IMR-90 (cell line): ENCODE measurements at regions not wholly inside any gene's neighbourhood (a gene's known extent, or its start where the extent isn't known, plus 50 kb on each side); places are given as distances from the start of the nearest gene placed in this dataset.

ENCODE experiments used
- ATAC-seq: fragments of 200-7000 bp; cut with Tn5 transposase; 2 replicates; pipeline ENCODE4 v1.9.1; 2020; ENCODE audit warnings: low read depth, mild to moderate bottlenecking, moderate library complexity
- BruUV-seq: library from RNA; stranded (reverse); fragments of 400-500 nt; replicated peaks from 2 replicates; lab custom pipeline; 2021; lab: Mats Ljungman, UMichigan
- CTCF ChIA-PET: fragments of 300-600 bp; formaldehyde crosslinking; extraction: SDS; loops from one replicate; lab custom pipeline; 2021; ENCODE audit warnings: antibody characterized with exemption; lab: Yijun Ruan, JAX
- POLR2A ChIA-PET: fragments of 300-600 bp; sonication (Branson Sonifier 250); formaldehyde crosslinking; loops from one replicate; lab custom pipeline; 2022; ENCODE audit warnings: antibody characterized with exemption; ENCODE audit not compliant: unreplicated experiment; lab: Charles Lee
- DNase-seq: peaks from one replicate; pipeline ENCODE4 v3.0.0; 2013
- H2AFZ ChIP-seq: replicated peaks from 2 replicates; pipeline ENCODE3; 2013; ENCODE audit warnings: low read length, mild to moderate bottlenecking; ENCODE audit not compliant: poor library complexity
- H2AK5ac ChIP-seq: 2 replicates; pipeline ENCODE4 v1.6.1; 2013; ENCODE audit warnings: low read depth, low read length, inconsistent platforms
- H2AK9ac ChIP-seq: replicated peaks from 2 replicates; pipeline ENCODE3; 2013; ENCODE audit warnings: mild to moderate bottlenecking, low read depth, low read length, moderate library complexity; ENCODE audit not compliant: poor library complexity
- H2BK120ac ChIP-seq: 2 replicates; pipeline ENCODE4 v1.6.1; 2013; ENCODE audit warnings: low read depth, low read length, inconsistent platforms
- H2BK15ac ChIP-seq: 3 replicates; pipeline ENCODE4 v1.6.1; 2013; ENCODE audit warnings: low read depth, low read length, inconsistent platforms
- H2BK20ac ChIP-seq: 2 replicates; pipeline ENCODE4 v1.6.1; 2013; ENCODE audit warnings: low read depth, mild to moderate bottlenecking, inconsistent platforms, low read length, moderate library complexity
- H2BK5ac ChIP-seq: 2 replicates; pipeline ENCODE4 v1.6.1; 2013; ENCODE audit warnings: mild to moderate bottlenecking, low read depth, low read length, inconsistent platforms; ENCODE audit not compliant: poor library complexity, severe bottlenecking
- H3K14ac ChIP-seq: replicated peaks from 2 replicates; pipeline ENCODE4 v1.6.1; 2013; ENCODE audit warnings: low read depth, low read length, inconsistent platforms
- H3K18ac ChIP-seq: 2 replicates; pipeline ENCODE4 v1.6.1; 2013; ENCODE audit warnings: low read depth, low read length, control low read depth
- H3K23ac ChIP-seq: 2 replicates; pipeline ENCODE4 v1.6.1; 2013; ENCODE audit warnings: low read depth, low read length, inconsistent platforms
- H3K27ac ChIP-seq: 2 replicates; pipeline ENCODE4 v1.5.1; 2013; ENCODE audit warnings: mild to moderate bottlenecking, control low read depth, low read length; ENCODE audit not compliant: insufficient read depth
- H3K27me3 ChIP-seq: 2 replicates; pipeline ENCODE4 v1.6.1; 2013; ENCODE audit warnings: low read length; ENCODE audit not compliant: control insufficient read depth, insufficient read depth
- H3K36me3 ChIP-seq: 2 replicates; pipeline ENCODE4 v1.6.1; 2013; ENCODE audit warnings: low read length, mixed read lengths; ENCODE audit not compliant: control insufficient read depth, insufficient read depth
- H3K4ac ChIP-seq: 2 replicates; pipeline ENCODE4 v1.6.1; 2013; ENCODE audit warnings: low read depth, low read length, inconsistent platforms
- H3K4me1 ChIP-seq: 2 replicates; pipeline ENCODE4 v1.6.1; 2013; ENCODE audit warnings: low read length, mixed read lengths; ENCODE audit not compliant: control insufficient read depth, insufficient read depth
- H3K4me2 ChIP-seq: 2 replicates; pipeline ENCODE4 v1.6.1; 2013; ENCODE audit warnings: low read depth, mild to moderate bottlenecking, control low read depth, low read length, moderate library complexity
- H3K4me3 ChIP-seq: 2 replicates; pipeline ENCODE4 v1.5.1; 2013; ENCODE audit warnings: low read depth, mild to moderate bottlenecking, control low read depth, low read length, moderate library complexity; ENCODE audit not compliant: insufficient read depth
- H3K56ac ChIP-seq: 2 replicates; pipeline ENCODE4 v1.6.1; 2013; ENCODE audit warnings: low read length, inconsistent platforms; ENCODE audit not compliant: insufficient read depth; ENCODE audit errors: extremely low read depth
- H3K79me1 ChIP-seq, 2 experiments: 2 replicates each; pipeline ENCODE4 v1.6.1; 2013; ENCODE audit warnings: low read length in 2 of 2, inconsistent platforms in 1 of 2, low read depth in 1 of 2
- H3K9ac ChIP-seq: 2 replicates; pipeline ENCODE4 v1.6.1; 2013; ENCODE audit warnings: low read depth, low read length, control low read depth
- H3K9me1 ChIP-seq: 2 replicates; pipeline ENCODE4 v1.6.1; 2013; ENCODE audit warnings: low read length, inconsistent platforms; ENCODE audit not compliant: insufficient read depth
- H3K9me3 ChIP-seq: 2 replicates; pipeline ENCODE4 v1.6.1; 2013; ENCODE audit warnings: low read length; ENCODE audit not compliant: control insufficient read depth, insufficient read depth
- H4K20me1 ChIP-seq: 2 replicates; pipeline ENCODE4 v1.6.1; 2013; ENCODE audit warnings: low read length, inconsistent platforms; ENCODE audit not compliant: insufficient read depth
- H4K5ac ChIP-seq: 2 replicates; pipeline ENCODE4 v1.6.1; 2013; ENCODE audit warnings: mild to moderate bottlenecking, low read depth, low read length, control low read depth
- H4K8ac ChIP-seq, 2 experiments: 2 replicates each; pipeline ENCODE4 v1.6.1; 2013; ENCODE audit warnings: low read depth in 2 of 2, low read length in 2 of 2, control low read depth in 1 of 2, inconsistent platforms in 1 of 2
- H4K91ac ChIP-seq: 2 replicates; pipeline ENCODE4 v1.6.1; 2013; ENCODE audit warnings: low read depth, low read length, inconsistent platforms; ENCODE audit not compliant: insufficient read depth
- BHLHE40 ChIP-seq: fragments of 150-350 bp; IDR thresholded peaks from 2 replicates; pipeline ENCODE4 v1.6.1; 2016; ENCODE audit warnings: mild to moderate bottlenecking, low read depth, low read length
- CEBPB ChIP-seq: IDR thresholded peaks from 2 replicates; pipeline ENCODE4 v1.6.1; 2012; ENCODE audit warnings: low read depth, low read length, improper control_type of control experiment
- CHD1 ChIP-seq: IDR thresholded peaks from 2 replicates; pipeline ENCODE4 v1.6.1; 2012; ENCODE audit warnings: low read depth, low read length, improper control_type of control experiment
- ELK1 ChIP-seq: fragments of 150-350 bp; IDR thresholded peaks from 2 replicates; pipeline ENCODE4 v1.6.1; 2016; ENCODE audit warnings: low read depth, mild to moderate bottlenecking, low read length, moderate library complexity, borderline replicate concordance
- FOS ChIP-seq: fragments of 150-350 bp; IDR thresholded peaks from 2 replicates; pipeline ENCODE4 v1.6.1; 2016; ENCODE audit warnings: low read depth, low read length
- MAFK ChIP-seq: IDR thresholded peaks from 2 replicates; pipeline ENCODE4 v1.6.1; 2012; ENCODE audit warnings: low read depth, low read length, improper control_type of control experiment
- MAZ ChIP-seq: IDR thresholded peaks from 2 replicates; pipeline ENCODE4 v1.6.1; 2012; ENCODE audit warnings: low read depth, mild to moderate bottlenecking, low read length, improper control_type of control experiment, moderate library complexity, borderline replicate concordance
- MXI1 ChIP-seq: IDR thresholded peaks from 2 replicates; pipeline ENCODE4 v1.6.1; 2012; ENCODE audit warnings: low read depth, mild to moderate bottlenecking, low read length, moderate library complexity, borderline replicate concordance
- NFE2L2 ChIP-seq: fragments of 150-350 bp; IDR thresholded peaks from 2 replicates; pipeline ENCODE4 v1.6.1; 2016; ENCODE audit warnings: low read depth, mild to moderate bottlenecking, low read length
- POLR2A ChIP-seq: IDR thresholded peaks from 2 replicates; pipeline ENCODE4 v1.6.1; 2012; ENCODE audit warnings: mild to moderate bottlenecking, low read depth, low read length
- RAD21 ChIP-seq: IDR thresholded peaks from 2 replicates; pipeline ENCODE4 v1.6.1; 2012; ENCODE audit warnings: low read length, improper control_type of control experiment
- RCOR1 ChIP-seq: IDR thresholded peaks from 2 replicates; pipeline ENCODE4 v1.6.1; 2012; ENCODE audit warnings: mild to moderate bottlenecking, low read length, improper control_type of control experiment; ENCODE audit not compliant: insufficient replicate concordance
- RFX5 ChIP-seq: IDR thresholded peaks from 2 replicates; pipeline ENCODE4 v1.8.0; 2012; ENCODE audit warnings: low read depth, mild to moderate bottlenecking, low read length, moderate library complexity
- SMC3 ChIP-seq: fragments of 150-350 bp; IDR thresholded peaks from 2 replicates; pipeline ENCODE4 v1.6.1; 2016; ENCODE audit warnings: low read depth, mild to moderate bottlenecking, antibody characterized with exemption, low read length, moderate library complexity
- WGBS, 2 experiments: methylation state at CpG; one replicate each; pipeline versions ENCODE4 v1.1.5 to v1.1.7; 2013; ENCODE audit warnings: missing lambda C conversion rate in 2 of 2; ENCODE audit not compliant: insufficient read length in 1 of 2; ENCODE audit errors: extremely low coverage in 2 of 2; 5-methylcytosine and 5-hydroxymethylcytosine counted together
- dilution Hi-C: fragments of 300-500 bp; cut with HindIII; formaldehyde crosslinking; loops from one replicate; pipeline ENCODE4 v1.14.3; 2018; ENCODE audit warnings: low sequenced_read_pairs; ENCODE audit not compliant: unreplicated experiment
- in situ Hi-C: fragments of 300-500 bp; cut with MboI; formaldehyde crosslinking; loops from 3 replicates; pipeline ENCODE4 v1.14.3; 2019; ENCODE audit warnings: low sequenced_read_pairs, inconsistent platforms, mixed read lengths
- intact Hi-C: fragments of 100-400 bp; cut with micrococcal nuclease; formaldehyde crosslinking; loops from 2 replicates; pipeline ENCODE4 v1.10.0; 2022
- TF ChIP-seq, protein P1 (sequence below): conservative IDR thresholded peaks from 2 replicates; pipeline ENCODE4 v1.5.1; 2012; ENCODE audit warnings: mild to moderate bottlenecking, low read depth, low read length, improper control_type of control experiment
- TF ChIP-seq, protein P2 (sequence below): fragments of 150-350 bp; IDR thresholded peaks from 2 replicates; pipeline ENCODE4 v1.6.1; 2017; ENCODE audit warnings: mild to moderate bottlenecking, antibody characterized with exemption, low read length, low read depth

DNA sequence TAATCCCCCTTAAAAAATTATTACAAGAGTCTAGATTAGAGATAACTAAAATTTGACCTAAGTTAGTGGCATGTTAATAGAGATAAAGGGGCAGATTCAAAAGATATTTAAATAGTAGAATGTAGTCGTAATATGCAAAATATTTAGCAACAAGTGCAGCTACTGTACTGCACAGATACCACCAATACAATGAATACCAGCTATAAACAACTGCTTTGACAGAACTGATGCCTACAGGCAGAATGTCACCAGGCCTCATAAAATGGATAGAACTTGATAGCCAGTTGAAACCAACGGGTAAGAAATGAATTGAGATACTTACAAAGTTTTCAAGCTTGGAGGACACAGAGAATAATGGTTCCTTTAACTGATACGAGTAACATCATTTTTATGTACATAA is 249.3 kb upstream of the VEPH1 start:
- ChIA-PET POLR2A (no interaction called here), CTCF (no interaction called here)
- no peaks in the 10 kb centered on the region for H3K9me3 ChIP-seq
- H4K5ac ChIP-seq: no peak overlapping the region
- no peak overlapping the region for H2BK15ac ChIP-seq
- H3K9me1 ChIP-seq: no peaks in the 10 kb centered on the region
- no CpG with 5 or more reads among the region's 3 CpGs for WGBS, 2 experiments
- H3K27ac ChIP-seq: no peak overlapping the region
- intact Hi-C loops (no loop called here), dilution Hi-C loops (no loop called here), in situ Hi-C loops (no loop called here)
- no peak overlapping the region for H2AFZ ChIP-seq
- TF ChIP-seq CHD1 (no peak), MXI1 (no peak), BHLHE40 (no peak), POLR2A (no peak), CEBPB (no peak), RAD21 (no peak), SMC3 (no peak), NFE2L2 (no peak), FOS (no peak), RFX5 (no peak), ELK1 (no peak), MAZ (no peak), RCOR1 (no peak), MAFK (no peak)
- TF ChIP-seq, protein P1, sequence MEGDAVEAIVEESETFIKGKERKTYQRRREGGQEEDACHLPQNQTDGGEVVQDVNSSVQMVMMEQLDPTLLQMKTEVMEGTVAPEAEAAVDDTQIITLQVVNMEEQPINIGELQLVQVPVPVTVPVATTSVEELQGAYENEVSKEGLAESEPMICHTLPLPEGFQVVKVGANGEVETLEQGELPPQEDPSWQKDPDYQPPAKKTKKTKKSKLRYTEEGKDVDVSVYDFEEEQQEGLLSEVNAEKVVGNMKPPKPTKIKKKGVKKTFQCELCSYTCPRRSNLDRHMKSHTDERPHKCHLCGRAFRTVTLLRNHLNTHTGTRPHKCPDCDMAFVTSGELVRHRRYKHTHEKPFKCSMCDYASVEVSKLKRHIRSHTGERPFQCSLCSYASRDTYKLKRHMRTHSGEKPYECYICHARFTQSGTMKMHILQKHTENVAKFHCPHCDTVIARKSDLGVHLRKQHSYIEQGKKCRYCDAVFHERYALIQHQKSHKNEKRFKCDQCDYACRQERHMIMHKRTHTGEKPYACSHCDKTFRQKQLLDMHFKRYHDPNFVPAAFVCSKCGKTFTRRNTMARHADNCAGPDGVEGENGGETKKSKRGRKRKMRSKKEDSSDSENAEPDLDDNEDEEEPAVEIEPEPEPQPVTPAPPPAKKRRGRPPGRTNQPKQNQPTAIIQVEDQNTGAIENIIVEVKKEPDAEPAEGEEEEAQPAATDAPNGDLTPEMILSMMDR: no peak
- TF ChIP-seq, protein P2, sequence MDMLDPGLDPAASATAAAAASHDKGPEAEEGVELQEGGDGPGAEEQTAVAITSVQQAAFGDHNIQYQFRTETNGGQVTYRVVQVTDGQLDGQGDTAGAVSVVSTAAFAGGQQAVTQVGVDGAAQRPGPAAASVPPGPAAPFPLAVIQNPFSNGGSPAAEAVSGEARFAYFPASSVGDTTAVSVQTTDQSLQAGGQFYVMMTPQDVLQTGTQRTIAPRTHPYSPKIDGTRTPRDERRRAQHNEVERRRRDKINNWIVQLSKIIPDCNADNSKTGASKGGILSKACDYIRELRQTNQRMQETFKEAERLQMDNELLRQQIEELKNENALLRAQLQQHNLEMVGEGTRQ: no peak
- H3K4me3 ChIP-seq: no peak overlapping the region
- no peak overlapping the region for H2AK9ac ChIP-seq
- H3K18ac ChIP-seq: no peak overlapping the region
- H4K91ac ChIP-seq: no peak overlapping the region
- H4K20me1 ChIP-seq: no peaks in the 10 kb centered on the region
- no peak overlapping the region for H2BK20ac ChIP-seq
- no peak overlapping the region for H3K14ac ChIP-seq
- H2BK5ac ChIP-seq: no peak overlapping the region
- no peak overlapping the region for H3K56ac ChIP-seq
- no TSS peak for BruUV-seq
- no peak overlapping the region for H3K9ac ChIP-seq
- no peaks in the 10 kb centered on the region for H3K36me3 ChIP-seq
- H4K8ac ChIP-seq: no peak overlapping the region
- no peak overlapping the region for H3K4ac ChIP-seq
- no peaks in the 10 kb centered on the region; the same call in 1 of the 2 replicates for H3K27me3 ChIP-seq
- no peaks in the 10 kb centered on the region for H3K79me1 ChIP-seq
- DNase-seq (no peak), ATAC-seq (no peak)
- H2BK120ac ChIP-seq: no peak overlapping the region
- H3K4me1 ChIP-seq: no peaks in the 10 kb centered on the region
- H3K4me2 ChIP-seq: no peak overlapping the region
- H2AK5ac ChIP-seq: no peak overlapping the region
- no peak overlapping the region for H3K23ac ChIP-seq
